NCI-H1436 treated with DMSO at 0.1 percent for 48 hours (cell line): ENCODE measurements at regions not wholly inside any gene's neighbourhood (a gene's known extent, or its start where the extent isn't known, plus 50 kb on each side); places are given as distances from the start of the nearest gene placed in this dataset.

ENCODE experiments used
- DNase-seq: peaks from one replicate; lab custom pipeline; 2025; lab: John Stamatoyannopoulos, UW

DNA sequence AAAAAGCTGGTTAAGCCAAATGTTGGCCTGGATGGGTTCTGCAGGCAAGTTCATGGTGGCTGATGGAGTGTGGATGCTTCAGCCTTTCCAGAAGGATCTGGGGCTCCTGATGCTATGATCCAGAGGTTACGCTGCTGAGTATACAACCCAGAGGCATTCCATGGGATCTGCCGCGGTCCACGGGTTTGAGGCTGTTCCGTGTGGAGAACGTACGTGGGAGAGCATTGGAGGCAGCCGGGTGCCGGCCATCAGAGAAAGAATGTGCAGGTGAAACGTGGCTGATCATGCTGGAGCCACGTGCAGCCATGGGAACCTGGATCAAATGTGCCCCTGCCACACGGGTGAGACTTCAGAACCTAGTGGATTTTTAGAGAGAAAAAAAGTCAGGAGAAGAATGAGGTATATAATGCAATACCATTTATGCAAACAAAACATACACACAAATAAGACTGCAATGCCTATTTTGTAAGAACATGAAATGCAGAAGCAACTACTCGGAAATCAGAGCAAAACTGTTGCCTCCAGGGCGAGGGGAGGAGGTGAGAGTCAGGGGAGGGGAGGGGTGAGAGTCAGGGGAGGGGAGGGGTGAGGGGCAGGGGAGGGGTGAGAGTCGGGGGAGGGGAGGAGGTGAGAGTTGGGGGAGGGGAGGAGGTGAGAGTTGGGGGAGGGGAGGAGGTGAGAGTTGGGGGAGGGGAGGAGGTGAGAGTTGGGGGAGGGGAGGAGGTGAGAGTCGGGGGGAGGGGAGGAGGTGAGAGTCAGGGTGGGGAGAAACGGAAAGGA, 116.5 kb upstream of the C1orf174 start:
- no peak for DNase-seq

GRCh38 chr1:4017636-4018365, 117.7 kb upstream of the C1orf174 start:
- DNase-seq = no peak

DNA sequence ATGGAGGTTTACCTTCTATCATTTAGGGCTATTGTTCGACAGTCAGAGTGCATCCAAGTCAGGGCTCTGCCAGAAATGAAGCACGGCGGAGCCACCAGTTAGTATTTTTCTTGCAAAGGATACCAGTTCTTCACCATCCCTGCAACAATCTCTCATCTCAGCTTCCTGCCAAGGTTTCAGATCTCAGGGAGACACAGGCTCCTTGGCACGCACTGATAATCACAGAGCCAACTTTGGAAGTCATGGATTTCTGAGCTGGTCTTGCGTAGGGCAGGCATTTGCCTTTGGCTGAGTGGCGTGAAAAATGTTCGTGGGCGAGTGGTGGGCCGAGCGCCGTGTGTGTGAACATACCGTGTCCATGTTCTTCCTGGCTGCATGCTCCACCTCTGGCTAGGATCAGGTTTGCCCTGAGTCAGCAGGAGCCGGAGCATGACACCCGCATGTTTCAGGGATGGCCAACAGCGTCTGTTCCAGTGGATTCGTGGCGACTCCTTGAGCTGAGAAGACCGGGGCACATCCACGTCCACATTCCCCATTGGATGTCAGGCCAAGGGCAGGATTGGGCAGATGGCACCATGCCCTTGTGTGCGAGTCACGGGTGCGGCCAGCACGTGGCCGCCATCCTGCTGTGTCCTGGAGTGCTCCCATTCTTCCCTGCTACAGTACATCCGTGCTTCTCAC, 118.5 kb upstream of the C1orf174 start:
- no peak for DNase-seq

GRCh38 chr1:4019147-4019521, 119.1 kb upstream of the C1orf174 start:
- DNase-seq = no peak

GRCh38 chr1:4019606-4020331, 119.7 kb upstream of the C1orf174 start:
- DNase-seq = no peak

DNA sequence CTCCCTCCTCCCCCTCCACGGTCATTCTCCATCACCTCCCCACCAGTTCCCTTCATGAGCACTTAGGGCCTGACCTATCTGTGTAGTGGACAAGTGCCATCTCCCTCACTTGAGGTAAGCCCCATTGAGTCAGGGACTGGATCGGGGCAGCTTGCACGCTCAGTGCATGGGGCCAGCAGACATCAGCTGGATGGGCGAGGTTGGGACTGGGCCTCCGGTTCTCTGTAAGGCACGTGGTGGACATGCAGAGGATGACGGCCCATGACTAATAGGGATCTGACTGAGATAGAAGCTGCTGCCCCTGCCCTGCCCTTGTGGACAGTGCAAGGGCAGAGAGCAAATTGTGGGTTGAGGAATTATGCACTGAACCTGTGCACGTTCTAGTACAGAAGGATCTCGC, 120.4 kb upstream of the C1orf174 start:
- DNase-seq = no peak

DNA sequence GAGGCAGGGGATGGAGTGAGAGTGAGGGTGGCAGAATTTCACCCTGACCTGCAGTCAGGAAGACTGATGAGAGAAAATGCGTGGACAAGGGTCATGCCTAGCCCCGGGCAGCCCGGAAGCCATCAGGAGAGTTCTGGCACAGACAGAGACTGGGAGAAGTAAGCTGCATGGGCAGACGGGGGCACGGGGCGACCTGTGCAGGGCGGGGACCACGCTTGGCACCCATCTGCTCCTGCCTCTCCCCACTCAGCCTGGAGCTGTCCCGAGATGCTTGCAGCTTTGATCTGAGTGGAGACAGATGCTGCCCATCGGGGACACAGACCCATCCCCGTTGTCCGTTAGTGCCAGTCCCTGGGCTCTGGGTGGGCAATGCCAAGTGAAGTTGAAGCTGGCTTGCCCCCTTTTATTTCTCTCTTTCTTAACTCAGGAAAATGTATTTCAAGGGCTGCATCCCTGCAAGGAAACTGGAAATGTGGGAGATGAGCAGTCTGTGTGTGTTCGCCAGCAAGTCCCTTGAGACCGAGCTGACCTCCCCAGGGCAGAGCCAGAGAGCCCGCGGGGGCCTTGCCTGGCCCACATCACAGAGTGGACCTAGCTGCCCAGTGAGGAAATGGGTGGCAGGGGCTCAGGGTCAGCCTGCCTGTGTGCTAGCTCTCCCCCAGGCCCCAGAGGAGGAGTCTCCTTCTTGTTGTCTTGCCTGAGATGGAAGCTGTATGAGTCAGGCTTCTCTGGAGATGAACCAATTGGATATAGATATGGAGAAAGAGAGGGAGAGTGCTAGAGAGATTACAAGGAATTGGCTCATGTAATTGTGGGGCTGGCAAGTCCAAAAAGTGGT, 121.3 kb upstream of the C1orf174 start:
- DNase-seq = no peak

DNA sequence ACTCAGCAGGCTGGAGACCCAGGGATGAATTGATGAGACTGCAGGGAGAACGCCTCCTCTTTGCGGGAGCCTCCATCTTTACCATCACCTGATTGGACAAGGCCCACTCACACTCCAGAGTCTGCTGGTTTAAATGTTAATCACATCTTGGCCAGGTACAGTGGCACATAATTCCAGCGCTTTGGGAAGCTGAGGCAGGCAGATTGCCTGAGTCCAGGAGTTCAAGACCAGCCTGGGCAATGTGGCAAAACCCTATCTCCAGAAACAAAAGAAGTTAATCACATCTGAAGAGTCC, 121.8 kb upstream of the C1orf174 start:
- DNase-seq = no peak

- no peak for DNase-seq
Measured at GRCh38 chr1:4022715-4023114, 122.6 kb upstream of the C1orf174 start.

DNA sequence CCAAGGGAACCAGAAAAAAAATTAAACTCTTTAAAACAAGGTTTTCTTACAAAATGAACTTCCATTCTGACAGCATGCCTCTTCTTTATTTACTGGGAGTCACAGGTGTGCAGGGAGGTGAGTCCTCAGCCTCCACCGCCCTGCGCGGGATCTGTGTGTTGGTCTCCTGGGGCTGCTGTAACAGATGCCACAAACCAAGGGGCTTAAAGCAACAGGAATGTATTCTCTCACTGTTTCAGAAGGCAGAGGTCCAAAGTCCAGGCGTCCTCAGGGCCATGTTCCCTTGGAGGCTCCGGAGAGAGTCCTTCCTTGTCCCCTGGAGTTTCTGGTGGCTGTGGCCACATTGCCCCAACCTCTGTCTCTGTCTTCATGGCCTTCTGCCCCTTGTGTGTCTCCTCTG, 123.6 kb upstream of the C1orf174 start:
- DNase-seq = no peak

DNA sequence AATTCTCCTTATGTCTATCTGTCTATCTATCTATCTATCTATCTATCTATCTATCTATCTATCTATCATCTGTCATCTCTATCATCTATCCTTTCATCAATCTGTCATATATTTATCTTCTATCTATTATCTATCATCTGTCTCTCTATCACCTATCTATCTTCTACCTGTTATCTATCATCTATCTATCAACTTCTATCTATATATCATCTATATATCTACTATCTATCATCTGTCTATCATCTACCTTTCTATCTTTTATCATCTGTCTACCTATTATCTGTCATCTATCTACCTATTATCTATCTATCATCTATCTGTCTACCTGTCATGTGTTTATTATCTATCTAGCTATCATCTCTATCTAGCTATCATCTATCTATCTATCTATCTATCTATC, 124.7 kb upstream of the C1orf174 start:
- DNase-seq = no peak

- DNase-seq = no peak
Measured at GRCh38 chr1:4025752-4026151, 125.7 kb upstream of the C1orf174 start.

- DNase-seq = no peak
Measured at GRCh38 chr1:4027008-4027407, 126.9 kb upstream of the C1orf174 start.

DNA sequence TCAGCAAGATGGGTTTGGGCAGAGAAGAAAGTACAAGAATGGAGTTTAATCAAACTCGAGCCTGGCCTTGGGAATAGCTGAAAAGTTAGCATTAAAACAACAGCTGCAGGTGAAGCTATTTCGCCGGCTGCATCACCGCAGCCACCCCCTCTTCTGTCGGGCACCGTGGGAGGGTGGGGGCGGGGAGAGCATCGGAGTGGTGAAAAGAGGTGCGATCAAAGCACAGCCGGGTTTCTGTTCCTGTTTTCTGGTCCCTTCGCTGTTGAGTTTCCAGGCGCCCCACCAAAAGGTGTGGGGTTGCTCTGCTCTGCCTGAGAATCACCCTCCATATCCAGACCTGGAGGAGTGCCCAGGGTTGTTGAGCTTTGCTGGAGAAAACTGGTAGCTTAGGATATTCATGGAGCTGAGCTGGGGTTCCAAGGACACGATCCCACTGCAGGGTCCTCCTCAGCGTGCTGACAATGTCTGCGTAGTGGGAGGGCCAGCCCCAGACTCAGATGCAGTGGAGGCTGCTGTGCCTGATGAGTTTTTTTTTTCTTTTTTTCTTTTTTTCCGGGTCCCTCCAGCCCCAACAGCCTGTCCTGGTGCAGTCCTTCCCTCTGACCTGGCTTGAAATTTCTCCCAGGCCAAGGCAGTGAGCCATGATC, 127.5 kb upstream of the C1orf174 start:
- DNase-seq = no peak

DNA sequence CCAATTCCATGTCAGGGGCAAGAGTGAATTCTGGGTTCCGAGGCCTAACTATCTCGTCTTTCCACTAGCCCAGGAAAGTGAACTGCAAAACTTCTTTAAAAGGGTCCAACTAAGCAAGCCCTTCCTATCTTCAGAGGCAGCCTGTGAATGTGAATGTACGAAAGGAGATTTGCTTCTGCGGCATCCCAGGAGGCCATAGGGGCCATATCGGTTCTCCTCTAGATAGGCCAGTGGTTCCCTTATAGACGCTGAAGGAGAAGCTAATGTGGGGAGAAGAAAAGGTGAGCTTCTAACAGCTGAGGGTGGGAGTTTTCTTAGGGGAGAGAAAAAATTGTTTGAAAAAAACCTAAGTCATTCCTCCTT, 128.0 kb upstream of the C1orf174 start:
- no peak for DNase-seq

DNA sequence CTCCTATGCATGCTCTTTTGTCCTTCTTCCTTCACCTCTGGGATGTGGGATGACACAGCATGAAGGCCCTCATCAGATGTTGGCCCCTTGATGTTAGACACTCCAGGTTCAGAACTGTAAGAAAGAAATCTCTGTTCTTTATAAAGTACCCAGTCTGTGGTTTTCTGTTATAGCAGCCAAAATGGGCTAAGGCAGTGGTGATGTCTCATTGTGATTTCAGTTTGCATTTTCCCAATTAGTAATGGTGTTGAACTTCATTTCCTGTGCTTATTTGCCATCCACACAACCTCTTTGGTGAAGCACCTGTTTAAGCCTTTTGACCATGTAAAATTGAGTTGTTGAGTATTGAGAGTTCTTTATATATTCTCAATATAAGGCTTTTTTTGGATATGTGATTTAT, 129.3 kb upstream of the C1orf174 start:
- no peak for DNase-seq

DNA sequence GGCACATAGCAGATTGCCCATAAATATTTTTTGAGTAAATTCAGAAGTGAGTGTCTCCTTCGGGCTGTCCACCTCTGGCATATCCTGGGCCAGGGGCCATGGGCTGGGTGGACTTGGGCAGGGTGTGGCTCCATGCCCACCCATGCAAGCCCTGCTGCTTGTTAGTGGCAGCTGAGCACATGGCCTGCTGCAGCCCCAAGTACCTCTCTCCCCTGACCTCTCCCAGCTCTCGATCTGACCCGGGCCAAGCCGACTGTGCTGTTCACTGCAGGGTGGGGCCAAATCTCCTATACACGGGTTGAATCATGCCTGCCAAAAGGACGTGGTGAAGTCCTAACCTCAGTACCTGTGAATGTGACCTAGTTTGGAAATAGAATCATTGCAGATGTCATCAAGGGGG, 132.5 kb upstream of the C1orf174 start:
- no peak for DNase-seq

- no peak for DNase-seq
Measured at GRCh38 chr1:4033129-4033676, 133.1 kb upstream of the C1orf174 start.

DNA sequence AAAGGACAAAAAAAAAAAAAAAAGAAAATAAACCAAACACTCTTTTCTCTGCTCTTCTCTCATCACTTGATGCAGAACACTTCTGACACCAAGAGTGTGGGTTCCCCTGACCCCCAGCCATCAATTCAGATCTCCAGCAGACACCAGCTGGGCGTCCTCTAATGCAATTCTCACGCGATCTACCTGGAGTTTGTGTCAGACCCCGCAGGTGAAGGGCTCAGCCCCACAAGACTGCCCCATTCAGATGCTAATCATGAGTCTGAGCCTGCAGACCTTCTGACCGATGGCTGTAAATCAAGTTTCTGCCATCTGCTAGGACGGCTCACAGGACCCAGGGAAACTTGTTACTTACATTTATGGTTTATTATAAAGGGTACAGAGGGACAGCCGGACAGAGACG, 133.6 kb upstream of the C1orf174 start:
- no peak for DNase-seq

DNA sequence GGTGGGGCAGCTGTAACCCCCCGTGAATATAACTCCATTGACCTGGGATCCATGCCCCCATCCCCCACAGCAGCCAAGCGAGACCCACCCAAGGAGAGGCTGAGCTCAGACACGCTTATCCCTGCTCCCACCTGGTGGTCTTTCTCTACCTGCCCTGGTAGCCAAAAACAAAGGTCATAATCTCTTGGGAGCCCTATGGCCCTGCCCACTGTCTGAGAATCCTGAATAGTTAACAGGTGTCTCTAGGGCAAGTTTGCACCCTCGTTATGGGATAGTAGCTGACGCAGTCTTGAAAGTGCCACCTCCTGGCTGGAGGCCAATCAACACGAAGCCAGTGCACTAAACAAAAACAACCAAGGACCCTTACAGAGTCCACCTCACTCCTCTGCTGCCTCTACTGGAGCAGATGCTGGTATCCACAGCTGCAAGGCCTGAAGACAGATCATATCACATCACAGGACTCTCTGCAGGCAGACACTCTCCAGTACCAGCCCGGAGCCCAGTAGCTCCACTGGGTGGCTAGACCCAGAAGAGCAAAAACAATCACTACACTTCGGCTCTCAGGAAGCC, 134.3 kb upstream of the C1orf174 start:
- DNase-seq = no peak

- DNase-seq = no peak
Measured at GRCh38 chr1:4044967-4045366, 144.9 kb upstream of the C1orf174 start.
